IMR-90 (cell line): ENCODE measurements at regions not wholly inside any gene's neighbourhood (a gene's known extent, or its start where the extent isn't known, plus 50 kb on each side); places are given as distances from the start of the nearest gene placed in this dataset.
A peak's percentile ranks its signal among the peaks of the same experiment; 100 is the strongest.

Experiments used
- ATAC-seq: fragments of 200-7000 bp; cut with Tn5 transposase; 2 replicates; pipeline ENCODE4 v1.9.1; 2020; ENCODE audit warnings: low read depth, mild to moderate bottlenecking, moderate library complexity
- BruUV-seq: library from RNA; stranded (reverse); fragments of 400-500 nt; replicated peaks from 2 replicates; lab custom pipeline; 2021; lab: Mats Ljungman, UMichigan
- CTCF ChIA-PET: fragments of 300-600 bp; formaldehyde crosslinking; extraction: SDS; loops from one replicate; lab custom pipeline; 2021; ENCODE audit warnings: antibody characterized with exemption; lab: Yijun Ruan, JAX
- POLR2A ChIA-PET: fragments of 300-600 bp; sonication (Branson Sonifier 250); formaldehyde crosslinking; loops from one replicate; lab custom pipeline; 2022; ENCODE audit warnings: antibody characterized with exemption; ENCODE audit not compliant: unreplicated experiment; lab: Charles Lee
- DNase-seq: peaks from one replicate; pipeline ENCODE4 v3.0.0; 2013
- H2AFZ ChIP-seq: replicated peaks from 2 replicates; pipeline ENCODE3; 2013; ENCODE audit warnings: low read length, mild to moderate bottlenecking; ENCODE audit not compliant: poor library complexity
- H2AK5ac ChIP-seq: 2 replicates; pipeline ENCODE4 v1.6.1; 2013; ENCODE audit warnings: low read depth, low read length, inconsistent platforms
- H2AK9ac ChIP-seq: replicated peaks from 2 replicates; pipeline ENCODE3; 2013; ENCODE audit warnings: mild to moderate bottlenecking, low read depth, low read length, moderate library complexity; ENCODE audit not compliant: poor library complexity
- H2BK120ac ChIP-seq: 2 replicates; pipeline ENCODE4 v1.6.1; 2013; ENCODE audit warnings: low read depth, low read length, inconsistent platforms
- H2BK15ac ChIP-seq: 3 replicates; pipeline ENCODE4 v1.6.1; 2013; ENCODE audit warnings: low read depth, low read length, inconsistent platforms
- H2BK20ac ChIP-seq: 2 replicates; pipeline ENCODE4 v1.6.1; 2013; ENCODE audit warnings: low read depth, mild to moderate bottlenecking, inconsistent platforms, low read length, moderate library complexity
- H2BK5ac ChIP-seq: 2 replicates; pipeline ENCODE4 v1.6.1; 2013; ENCODE audit warnings: mild to moderate bottlenecking, low read depth, low read length, inconsistent platforms; ENCODE audit not compliant: poor library complexity, severe bottlenecking
- H3K14ac ChIP-seq: replicated peaks from 2 replicates; pipeline ENCODE4 v1.6.1; 2013; ENCODE audit warnings: low read depth, low read length, inconsistent platforms
- H3K18ac ChIP-seq: 2 replicates; pipeline ENCODE4 v1.6.1; 2013; ENCODE audit warnings: low read depth, low read length, control low read depth
- H3K23ac ChIP-seq: 2 replicates; pipeline ENCODE4 v1.6.1; 2013; ENCODE audit warnings: low read depth, low read length, inconsistent platforms
- H3K27ac ChIP-seq: 2 replicates; pipeline ENCODE4 v1.5.1; 2013; ENCODE audit warnings: mild to moderate bottlenecking, control low read depth, low read length; ENCODE audit not compliant: insufficient read depth
- H3K27me3 ChIP-seq: 2 replicates; pipeline ENCODE4 v1.6.1; 2013; ENCODE audit warnings: low read length; ENCODE audit not compliant: control insufficient read depth, insufficient read depth
- H3K36me3 ChIP-seq: 2 replicates; pipeline ENCODE4 v1.6.1; 2013; ENCODE audit warnings: low read length, mixed read lengths; ENCODE audit not compliant: control insufficient read depth, insufficient read depth
- H3K4ac ChIP-seq: 2 replicates; pipeline ENCODE4 v1.6.1; 2013; ENCODE audit warnings: low read depth, low read length, inconsistent platforms
- H3K4me1 ChIP-seq: 2 replicates; pipeline ENCODE4 v1.6.1; 2013; ENCODE audit warnings: low read length, mixed read lengths; ENCODE audit not compliant: control insufficient read depth, insufficient read depth
- H3K4me2 ChIP-seq: 2 replicates; pipeline ENCODE4 v1.6.1; 2013; ENCODE audit warnings: low read depth, mild to moderate bottlenecking, control low read depth, low read length, moderate library complexity
- H3K4me3 ChIP-seq: 2 replicates; pipeline ENCODE4 v1.5.1; 2013; ENCODE audit warnings: low read depth, mild to moderate bottlenecking, control low read depth, low read length, moderate library complexity; ENCODE audit not compliant: insufficient read depth
- H3K56ac ChIP-seq: 2 replicates; pipeline ENCODE4 v1.6.1; 2013; ENCODE audit warnings: low read length, inconsistent platforms; ENCODE audit not compliant: insufficient read depth; ENCODE audit errors: extremely low read depth
- H3K79me1 ChIP-seq, 2 experiments: 2 replicates each; pipeline ENCODE4 v1.6.1; 2013; ENCODE audit warnings: low read length in 2 of 2, inconsistent platforms in 1 of 2, low read depth in 1 of 2
- H3K9ac ChIP-seq: 2 replicates; pipeline ENCODE4 v1.6.1; 2013; ENCODE audit warnings: low read depth, low read length, control low read depth
- H3K9me1 ChIP-seq: 2 replicates; pipeline ENCODE4 v1.6.1; 2013; ENCODE audit warnings: low read length, inconsistent platforms; ENCODE audit not compliant: insufficient read depth
- H3K9me3 ChIP-seq: 2 replicates; pipeline ENCODE4 v1.6.1; 2013; ENCODE audit warnings: low read length; ENCODE audit not compliant: control insufficient read depth, insufficient read depth
- H4K20me1 ChIP-seq: 2 replicates; pipeline ENCODE4 v1.6.1; 2013; ENCODE audit warnings: low read length, inconsistent platforms; ENCODE audit not compliant: insufficient read depth
- H4K5ac ChIP-seq: 2 replicates; pipeline ENCODE4 v1.6.1; 2013; ENCODE audit warnings: mild to moderate bottlenecking, low read depth, low read length, control low read depth
- H4K8ac ChIP-seq, 2 experiments: 2 replicates each; pipeline ENCODE4 v1.6.1; 2013; ENCODE audit warnings: low read depth in 2 of 2, low read length in 2 of 2, control low read depth in 1 of 2, inconsistent platforms in 1 of 2
- H4K91ac ChIP-seq: 2 replicates; pipeline ENCODE4 v1.6.1; 2013; ENCODE audit warnings: low read depth, low read length, inconsistent platforms; ENCODE audit not compliant: insufficient read depth
- BHLHE40 ChIP-seq: fragments of 150-350 bp; IDR thresholded peaks from 2 replicates; pipeline ENCODE4 v1.6.1; 2016; ENCODE audit warnings: mild to moderate bottlenecking, low read depth, low read length
- CEBPB ChIP-seq: IDR thresholded peaks from 2 replicates; pipeline ENCODE4 v1.6.1; 2012; ENCODE audit warnings: low read depth, low read length, improper control_type of control experiment
- MXI1 ChIP-seq: IDR thresholded peaks from 2 replicates; pipeline ENCODE4 v1.6.1; 2012; ENCODE audit warnings: low read depth, mild to moderate bottlenecking, low read length, moderate library complexity, borderline replicate concordance
- NFE2L2 ChIP-seq: fragments of 150-350 bp; IDR thresholded peaks from 2 replicates; pipeline ENCODE4 v1.6.1; 2016; ENCODE audit warnings: low read depth, mild to moderate bottlenecking, low read length
- POLR2A ChIP-seq: IDR thresholded peaks from 2 replicates; pipeline ENCODE4 v1.6.1; 2012; ENCODE audit warnings: mild to moderate bottlenecking, low read depth, low read length
- RAD21 ChIP-seq: IDR thresholded peaks from 2 replicates; pipeline ENCODE4 v1.6.1; 2012; ENCODE audit warnings: low read length, improper control_type of control experiment
- RFX5 ChIP-seq: IDR thresholded peaks from 2 replicates; pipeline ENCODE4 v1.8.0; 2012; ENCODE audit warnings: low read depth, mild to moderate bottlenecking, low read length, moderate library complexity
- USF2 ChIP-seq: fragments of 150-350 bp; IDR thresholded peaks from 2 replicates; pipeline ENCODE4 v1.6.1; 2017; ENCODE audit warnings: mild to moderate bottlenecking, antibody characterized with exemption, low read length, low read depth
- WGBS, 2 experiments: methylation state at CpG; one replicate each; pipeline versions ENCODE4 v1.1.5 to v1.1.7; 2013; ENCODE audit warnings: missing lambda C conversion rate in 2 of 2; ENCODE audit not compliant: insufficient read length in 1 of 2; ENCODE audit errors: extremely low coverage in 2 of 2; 5-methylcytosine and 5-hydroxymethylcytosine counted together
- dilution Hi-C: fragments of 300-500 bp; cut with HindIII; formaldehyde crosslinking; loops from one replicate; pipeline ENCODE4 v1.14.3; 2018; ENCODE audit warnings: low sequenced_read_pairs; ENCODE audit not compliant: unreplicated experiment
- in situ Hi-C: fragments of 300-500 bp; cut with MboI; formaldehyde crosslinking; loops from 3 replicates; pipeline ENCODE4 v1.14.3; 2019; ENCODE audit warnings: low sequenced_read_pairs, inconsistent platforms, mixed read lengths
- intact Hi-C: fragments of 100-400 bp; cut with micrococcal nuclease; formaldehyde crosslinking; loops from 2 replicates; pipeline ENCODE4 v1.10.0; 2022
- TF ChIP-seq, protein P1 (sequence below): fragments of 150-350 bp; IDR thresholded peaks from 2 replicates; pipeline ENCODE4 v1.6.1; 2016; ENCODE audit warnings: low read depth, mild to moderate bottlenecking, low read length, moderate library complexity, borderline replicate concordance

DNA sequence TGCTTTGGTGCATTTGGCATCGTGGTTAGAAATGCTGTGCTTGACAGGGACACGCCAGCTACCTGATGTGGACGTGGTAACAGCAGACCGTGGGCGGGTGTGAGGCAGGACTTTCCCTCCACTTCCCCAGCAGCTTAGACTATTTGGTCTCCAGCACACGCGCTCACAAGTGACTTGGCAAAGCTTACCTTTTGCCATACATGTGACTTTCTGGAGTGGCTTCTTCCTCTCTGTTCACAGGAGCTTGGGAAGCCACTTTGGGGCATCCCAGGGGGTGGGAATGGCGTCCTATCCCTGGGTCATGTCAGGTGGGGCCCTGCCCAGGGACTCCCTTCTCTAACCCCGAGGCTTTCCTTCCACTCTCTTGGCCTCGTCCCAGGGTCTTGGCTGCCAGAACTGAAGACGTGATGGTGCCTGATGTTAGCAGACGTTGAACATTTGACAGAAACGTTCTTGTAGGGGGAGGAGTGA lies 228.7 kb upstream of the KLF6 start:
- 33% methylated on average over 3 of the region's 13 CpGs; no CpG with 5 or more reads in 1 of the 2 experiments for WGBS, 2 experiments
- Histone ChIP-seq H3K27ac (no peak overlapping the region), H3K14ac (peak overlapping the region; percentile 50; the same call in 1 of the 2 replicates), H3K9me3 (no peaks in the 10 kb centered on the region), H2AK9ac (no peak overlapping the region), H3K56ac (no peak overlapping the region), H3K18ac (0 out of 2 replicates have a peak overlapping the region, but pooled peaks have one; percentile 14), H3K79me1 (no peaks in the 10 kb centered on the region), H3K9ac (no peak overlapping the region), H2BK120ac (no peak overlapping the region), H3K4me2 (no peak overlapping the region), H3K27me3 (no peaks in the 10 kb centered on the region), H3K4ac (0 out of 2 replicates have a peak overlapping the region, but pooled peaks have one; percentile 5), H3K4me3 (no peak overlapping the region), H3K36me3 (no peaks in the 10 kb centered on the region), H2BK5ac (no peak overlapping the region), H2AFZ (peak overlapping the region; percentile 72), H2AK5ac (peak overlapping the region; percentile 15), H4K20me1 (no peaks in the 10 kb centered on the region), H2BK20ac (no peak overlapping the region), H4K5ac (no peak overlapping the region), H2BK15ac (no peak overlapping the region), H3K9me1 (no peaks in the 10 kb centered on the region), H3K23ac (no peak overlapping the region), H4K91ac (no peak overlapping the region), H4K8ac (no peak overlapping the region), H3K4me1 (no peaks in the 10 kb centered on the region; the same call in 1 of the 2 replicates)
- dilution Hi-C loops (no loop called here), intact Hi-C loops (no loop called here), in situ Hi-C loops (no loop called here)
- ChIA-PET CTCF (no interaction called here), POLR2A (no interaction called here)
- ATAC-seq (no peak; the same call in 1 of the 2 replicates), DNase-seq (no peak)
- no TSS peak for BruUV-seq
- no peak for TF ChIP-seq BHLHE40
- no peak for TF ChIP-seq NFE2L2
- TF ChIP-seq, protein P1, sequence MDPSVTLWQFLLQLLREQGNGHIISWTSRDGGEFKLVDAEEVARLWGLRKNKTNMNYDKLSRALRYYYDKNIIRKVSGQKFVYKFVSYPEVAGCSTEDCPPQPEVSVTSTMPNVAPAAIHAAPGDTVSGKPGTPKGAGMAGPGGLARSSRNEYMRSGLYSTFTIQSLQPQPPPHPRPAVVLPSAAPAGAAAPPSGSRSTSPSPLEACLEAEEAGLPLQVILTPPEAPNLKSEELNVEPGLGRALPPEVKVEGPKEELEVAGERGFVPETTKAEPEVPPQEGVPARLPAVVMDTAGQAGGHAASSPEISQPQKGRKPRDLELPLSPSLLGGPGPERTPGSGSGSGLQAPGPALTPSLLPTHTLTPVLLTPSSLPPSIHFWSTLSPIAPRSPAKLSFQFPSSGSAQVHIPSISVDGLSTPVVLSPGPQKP: no peak
- TF ChIP-seq MXI1: no peak
- no peak for TF ChIP-seq RAD21
- TF ChIP-seq CEBPB: no peak
- no peak for TF ChIP-seq RFX5
- TF ChIP-seq POLR2A: no peak
- TF ChIP-seq USF2: no peak
